ENCODE measurements at regions not wholly inside any gene's neighbourhood (a gene's known extent, or its start where the extent isn't known, plus 50 kb on each side); places are given as distances from the start of the nearest gene placed in this dataset.

DNA sequence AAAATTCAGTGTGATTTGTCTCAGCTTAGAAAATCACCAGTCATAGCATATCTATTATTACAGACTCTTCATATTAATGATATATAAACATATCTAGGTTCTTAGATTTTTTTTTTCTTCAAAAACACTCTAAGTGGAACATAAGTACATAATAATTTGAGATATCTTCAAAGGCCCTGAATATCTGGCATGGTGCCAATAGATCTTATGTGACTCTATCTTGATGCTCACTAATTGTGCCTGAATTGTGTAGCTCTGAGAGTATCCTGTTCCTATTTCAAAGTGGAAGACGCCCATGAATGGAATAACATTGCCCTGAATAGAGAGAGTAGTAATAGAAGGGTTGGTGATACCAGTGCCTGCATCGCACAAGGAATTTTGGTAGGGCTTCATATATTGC is 1312.7 kb upstream of the USP15 start:
- TF ChIP-seq, protein P1, sequence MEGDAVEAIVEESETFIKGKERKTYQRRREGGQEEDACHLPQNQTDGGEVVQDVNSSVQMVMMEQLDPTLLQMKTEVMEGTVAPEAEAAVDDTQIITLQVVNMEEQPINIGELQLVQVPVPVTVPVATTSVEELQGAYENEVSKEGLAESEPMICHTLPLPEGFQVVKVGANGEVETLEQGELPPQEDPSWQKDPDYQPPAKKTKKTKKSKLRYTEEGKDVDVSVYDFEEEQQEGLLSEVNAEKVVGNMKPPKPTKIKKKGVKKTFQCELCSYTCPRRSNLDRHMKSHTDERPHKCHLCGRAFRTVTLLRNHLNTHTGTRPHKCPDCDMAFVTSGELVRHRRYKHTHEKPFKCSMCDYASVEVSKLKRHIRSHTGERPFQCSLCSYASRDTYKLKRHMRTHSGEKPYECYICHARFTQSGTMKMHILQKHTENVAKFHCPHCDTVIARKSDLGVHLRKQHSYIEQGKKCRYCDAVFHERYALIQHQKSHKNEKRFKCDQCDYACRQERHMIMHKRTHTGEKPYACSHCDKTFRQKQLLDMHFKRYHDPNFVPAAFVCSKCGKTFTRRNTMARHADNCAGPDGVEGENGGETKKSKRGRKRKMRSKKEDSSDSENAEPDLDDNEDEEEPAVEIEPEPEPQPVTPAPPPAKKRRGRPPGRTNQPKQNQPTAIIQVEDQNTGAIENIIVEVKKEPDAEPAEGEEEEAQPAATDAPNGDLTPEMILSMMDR (conservative IDR thresholded peaks at IDR 0.05 in 1 of 2, IDR thresholded peaks at IDR 0.05 in 1 of 2; ENCODE audit: extremely low read depth in 1 of 2, insufficient read depth in 1 of 2, low read depth in 1 of 2, low read length in 2 of 2): no peak
- TF ChIP-seq EZH2 (IDR thresholded peaks at IDR 0.05; ENCODE audit: borderline replicate concordance, low read length): no peak

Data from mammary epithelial cell (primary cell).